H9 (cell line): ENCODE measurements at regions not wholly inside any gene's neighbourhood (a gene's known extent, or its start where the extent isn't known, plus 50 kb on each side); places are given as distances from the start of the nearest gene placed in this dataset.

Source experiments
- DNase-seq: peaks from one replicate; pipeline ENCODE4 v3.0.0-alpha.2; 2017
- H2AFZ ChIP-seq: one replicate; pipeline ENCODE4 v1.6.1; 2013; ENCODE audit warnings: mild to moderate bottlenecking, low read length, control low read depth, moderate library complexity
- H2AK5ac ChIP-seq: 2 replicates; pipeline ENCODE4 v1.6.1; 2013; ENCODE audit warnings: low read length, control low read depth, mixed read lengths; ENCODE audit not compliant: insufficient read length
- H2BK120ac ChIP-seq: one replicate; pipeline ENCODE4 v1.6.1; 2013; ENCODE audit warnings: low read depth, mild to moderate bottlenecking, low read length, control low read depth, inconsistent platforms; ENCODE audit not compliant: poor library complexity, severe bottlenecking
- H2BK12ac ChIP-seq: 2 replicates; pipeline ENCODE4 v1.6.1; 2013; ENCODE audit warnings: low read length, control low read depth, mixed read lengths, low read depth; ENCODE audit not compliant: insufficient read length
- H2BK15ac ChIP-seq: 2 replicates; pipeline ENCODE4 v1.6.1; 2013; ENCODE audit warnings: low read depth, low read length, control low read depth
- H2BK20ac ChIP-seq: one replicate; pipeline ENCODE4 v1.6.1; 2013; ENCODE audit warnings: low read depth, mild to moderate bottlenecking, low read length, control low read depth, inconsistent platforms; ENCODE audit not compliant: poor library complexity, severe bottlenecking
- H2BK5ac ChIP-seq: 2 replicates; pipeline ENCODE4 v1.6.1; 2013; ENCODE audit warnings: low read length, control low read depth, mixed read lengths; ENCODE audit not compliant: insufficient read length
- H3K14ac ChIP-seq: 2 replicates; pipeline ENCODE4 v1.6.1; 2013; ENCODE audit warnings: low read length, control low read depth; ENCODE audit not compliant: insufficient read depth
- H3K18ac ChIP-seq: 2 replicates; pipeline ENCODE4 v1.6.1; 2013; ENCODE audit warnings: low read depth, mild to moderate bottlenecking, mixed read lengths, low read length, control low read depth; ENCODE audit not compliant: insufficient read length
- H3K23ac ChIP-seq: 2 replicates; pipeline ENCODE4 v1.6.1; 2013; ENCODE audit warnings: low read length, control low read depth, mixed read lengths, low read depth; ENCODE audit not compliant: insufficient read length
- H3K23me2 ChIP-seq: 2 replicates; pipeline ENCODE4 v1.6.1; 2013; ENCODE audit warnings: low read depth, mild to moderate bottlenecking, mixed read lengths, low read length, control low read depth; ENCODE audit not compliant: insufficient read length, poor library complexity, severe bottlenecking
- H3K27ac ChIP-seq: 2 replicates; pipeline ENCODE4 v1.5.1; 2013; ENCODE audit warnings: low read length, control low read depth, mixed read lengths, low read depth; ENCODE audit not compliant: insufficient read length
- H3K27me3 ChIP-seq: 2 replicates; pipeline ENCODE4 v1.6.1; 2013; ENCODE audit warnings: low read length, control low read depth, inconsistent platforms; ENCODE audit not compliant: insufficient read depth
- H3K4ac ChIP-seq: 2 replicates; pipeline ENCODE4 v1.6.1; 2013; ENCODE audit warnings: low read depth, mild to moderate bottlenecking, control low read depth, inconsistent platforms, low read length, moderate library complexity
- H3K4me1 ChIP-seq: 2 replicates; pipeline ENCODE4 v1.6.1; 2013; ENCODE audit warnings: low read length, control low read depth, inconsistent platforms; ENCODE audit not compliant: insufficient read depth
- H3K4me2 ChIP-seq: 2 replicates; pipeline ENCODE4 v1.6.1; 2013; ENCODE audit warnings: low read length, control low read depth, mixed read lengths; ENCODE audit not compliant: insufficient read length, insufficient read depth
- H3K56ac ChIP-seq: 2 replicates; pipeline ENCODE4 v1.6.1; 2013; ENCODE audit warnings: low read depth, mild to moderate bottlenecking, mixed read lengths, low read length, control low read depth; ENCODE audit not compliant: insufficient read length
- H3K79me1 ChIP-seq: 2 replicates; pipeline ENCODE4 v1.6.1; 2013; ENCODE audit warnings: low read depth, mild to moderate bottlenecking, moderate library complexity, low read length, control low read depth, inconsistent platforms; ENCODE audit not compliant: insufficient read depth, poor library complexity, severe bottlenecking
- H3K79me2 ChIP-seq: 2 replicates; pipeline ENCODE4 v1.6.1; 2013; ENCODE audit warnings: low read length, control low read depth, inconsistent platforms; ENCODE audit not compliant: insufficient read depth
- H3K9ac ChIP-seq: 2 replicates; pipeline ENCODE4 v1.6.1; 2013; ENCODE audit warnings: low read length, control low read depth, mixed read lengths; ENCODE audit not compliant: insufficient read length; ENCODE audit errors: extremely low read depth
- H3K9me3 ChIP-seq: one replicate; pipeline ENCODE4 v1.6.1; 2013; ENCODE audit warnings: low read depth, low read length, inconsistent platforms; ENCODE audit not compliant: control insufficient read depth
- H3T11ph ChIP-seq: one replicate; pipeline ENCODE4 v1.6.1; 2013; ENCODE audit warnings: mild to moderate bottlenecking, low read length, control low read depth, inconsistent platforms
- H4K20me1 ChIP-seq: one replicate; pipeline ENCODE4 v1.6.1; 2013; ENCODE audit not compliant: control insufficient read depth, insufficient read length, insufficient read depth
- H4K5ac ChIP-seq: 2 replicates; pipeline ENCODE4 v1.6.1; 2013; ENCODE audit warnings: low read depth, mild to moderate bottlenecking, mixed read lengths, low read length, control low read depth; ENCODE audit not compliant: insufficient read length
- H4K8ac ChIP-seq: replicated peaks from 2 replicates; pipeline ENCODE4 v1.6.1; 2013; ENCODE audit warnings: low read length, control low read depth, mixed read lengths, low read depth; ENCODE audit not compliant: insufficient read length
- H4K91ac ChIP-seq: 2 replicates; pipeline ENCODE4 v1.6.1; 2013; ENCODE audit warnings: low read depth, mild to moderate bottlenecking, moderate library complexity, mixed read lengths, low read length, control low read depth; ENCODE audit not compliant: insufficient read length
- H3K27ac Mint-ChIP-seq, 3 experiments: 2 replicates in 2 of 3; 3 replicates in 1 of 3; pipeline ENCODE4 v1.8.0; 2020 to 2021; ENCODE audit warnings: mixed read lengths in 3 of 3, mild to moderate bottlenecking in 1 of 3, moderate library complexity in 1 of 3
- H3K27me3 Mint-ChIP-seq: 2 replicates; pipeline ENCODE4 v1.8.0; 2021; ENCODE audit warnings: low read depth, mild to moderate bottlenecking, moderate library complexity, mixed read lengths
- H3K36me3 Mint-ChIP-seq, 3 experiments: 2 replicates in 2 of 3; 3 replicates in 1 of 3; pipeline ENCODE4 v1.8.0; 2020 to 2021; ENCODE audit warnings: low read depth in 3 of 3, mixed read lengths in 3 of 3; ENCODE audit not compliant: insufficient read depth in 1 of 3
- H3K4me1 Mint-ChIP-seq, 2 experiments: 2 replicates each; pipeline ENCODE4 v1.8.0; 2020; ENCODE audit warnings: mixed read lengths in 2 of 2
- H3K4me3 Mint-ChIP-seq, 2 experiments: 2 replicates in 1 of 2; 3 replicates in 1 of 2; pipeline ENCODE4 v1.8.0; 2020 to 2021; ENCODE audit warnings: mild to moderate bottlenecking in 2 of 2, mixed read lengths in 2 of 2, moderate library complexity in 1 of 2
- H3K9me3 Mint-ChIP-seq, 2 experiments: 2 replicates in 1 of 2; 3 replicates in 1 of 2; pipeline ENCODE4 v1.8.0; 2020; ENCODE audit warnings: mild to moderate bottlenecking in 2 of 2, mixed read lengths in 2 of 2, moderate library complexity in 1 of 2
- WGBS: extraction: QIAGEN DNeasy Blood & Tissue Kit; methylation state at CpG from one replicate; pipeline ENCODE4 v1.1.7; 2013; ENCODE audit warnings: missing lambda C conversion rate, low lambda C conversion rate, mixed read lengths; ENCODE audit not compliant: insufficient read length; ENCODE audit errors: extremely low coverage; 5-methylcytosine and 5-hydroxymethylcytosine counted together
- TF ChIP-seq, protein P1 (sequence below): fragments of 200-600 bp; sonication (generic); conservative IDR thresholded peaks from 3 replicates; pipeline ENCODE4 v1.8.0; 2021; ENCODE audit warnings: antibody characterized with exemption, mild to moderate bottlenecking

- Histone ChIP-seq H3K79me1 (no peaks in the 10 kb centered on the region), H3K27me3 (no peaks in the 10 kb centered on the region), H3K18ac (no peak overlapping the region), H3K4ac (no peak overlapping the region), H2BK20ac (no peak overlapping the region), H4K20me1 (no peaks in the 10 kb centered on the region), H2AK5ac (no peak overlapping the region), H3K9me3 (no peaks in the 10 kb centered on the region), H3K79me2 (no peaks in the 10 kb centered on the region), H3K4me2 (no peak overlapping the region), H4K91ac (no peak overlapping the region), H3K9ac (no peak overlapping the region), H3K56ac (no peak overlapping the region), H2BK5ac (no peak overlapping the region), H3K23ac (no peak overlapping the region), H3T11ph (no peak overlapping the region), H4K8ac (no peak overlapping the region), H2AFZ (no peak overlapping the region), H2BK120ac (no peak overlapping the region), H3K23me2 (no peaks in the 10 kb centered on the region), H3K14ac (no peak overlapping the region), H4K5ac (no peak overlapping the region), H3K27ac (no peak overlapping the region), H2BK15ac (no peak overlapping the region), H2BK12ac (no peak overlapping the region), H3K4me1 (no peaks in the 10 kb centered on the region)
- Mint-ChIP-seq H3K27me3 (no peaks in the 10 kb centered on the region), H3K4me3 (no peak overlapping the region), H3K27ac (no peak overlapping the region), H3K4me1 (peaks cover 0 to 4% of the 10 kb centered on the region in 2 experiments; a peak in 2 of 4 replicates), H3K9me3 (peaks cover 0 to 7% of the 10 kb centered on the region in 2 experiments; a peak in 2 of 5 replicates), H3K36me3 (no peaks in the 10 kb centered on the region)
- WGBS: no CpG with 5 or more reads among the region's 23 CpGs
- no peak for DNase-seq
- TF ChIP-seq, protein P1, sequence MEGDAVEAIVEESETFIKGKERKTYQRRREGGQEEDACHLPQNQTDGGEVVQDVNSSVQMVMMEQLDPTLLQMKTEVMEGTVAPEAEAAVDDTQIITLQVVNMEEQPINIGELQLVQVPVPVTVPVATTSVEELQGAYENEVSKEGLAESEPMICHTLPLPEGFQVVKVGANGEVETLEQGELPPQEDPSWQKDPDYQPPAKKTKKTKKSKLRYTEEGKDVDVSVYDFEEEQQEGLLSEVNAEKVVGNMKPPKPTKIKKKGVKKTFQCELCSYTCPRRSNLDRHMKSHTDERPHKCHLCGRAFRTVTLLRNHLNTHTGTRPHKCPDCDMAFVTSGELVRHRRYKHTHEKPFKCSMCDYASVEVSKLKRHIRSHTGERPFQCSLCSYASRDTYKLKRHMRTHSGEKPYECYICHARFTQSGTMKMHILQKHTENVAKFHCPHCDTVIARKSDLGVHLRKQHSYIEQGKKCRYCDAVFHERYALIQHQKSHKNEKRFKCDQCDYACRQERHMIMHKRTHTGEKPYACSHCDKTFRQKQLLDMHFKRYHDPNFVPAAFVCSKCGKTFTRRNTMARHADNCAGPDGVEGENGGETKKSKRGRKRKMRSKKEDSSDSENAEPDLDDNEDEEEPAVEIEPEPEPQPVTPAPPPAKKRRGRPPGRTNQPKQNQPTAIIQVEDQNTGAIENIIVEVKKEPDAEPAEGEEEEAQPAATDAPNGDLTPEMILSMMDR: no peak
Measured at GRCh38 chr11:104422324-104422944, 258.5 kb upstream of the PDGFD start.
